SK-N-SH (cell line): ENCODE measurements at regions not wholly inside any gene's neighbourhood (a gene's known extent, or its start where the extent isn't known, plus 50 kb on each side); places are given as distances from the start of the nearest gene placed in this dataset.

Experiments
- EP300 ChIP-seq, 2 experiments: IDR thresholded peaks; 2 replicates each; pipeline versions ENCODE4 v1.4.0 to v1.6.1; 2012; ENCODE audit warnings: borderline replicate concordance in 1 of 2, low read depth in 1 of 2, low read length in 1 of 2
- POLR2AphosphoS5 ChIP-seq: IDR thresholded peaks from 2 replicates; pipeline ENCODE4 v1.6.1; 2012; ENCODE audit warnings: low read depth, low read length
- TF ChIP-seq, protein P1 (sequence below): fragments of 200-600 bp; sonication (generic); IDR thresholded peaks from 2 replicates; pipeline ENCODE4 v1.6.1; 2017; ENCODE audit warnings: antibody characterized with exemption, mild to moderate bottlenecking, moderate library complexity
- TF ChIP-seq, protein P2 (sequence below): IDR thresholded peaks from 2 replicates; pipeline ENCODE4 v1.6.1; 2012; ENCODE audit warnings: mild to moderate bottlenecking, low read depth, low read length, moderate library complexity

DNA sequence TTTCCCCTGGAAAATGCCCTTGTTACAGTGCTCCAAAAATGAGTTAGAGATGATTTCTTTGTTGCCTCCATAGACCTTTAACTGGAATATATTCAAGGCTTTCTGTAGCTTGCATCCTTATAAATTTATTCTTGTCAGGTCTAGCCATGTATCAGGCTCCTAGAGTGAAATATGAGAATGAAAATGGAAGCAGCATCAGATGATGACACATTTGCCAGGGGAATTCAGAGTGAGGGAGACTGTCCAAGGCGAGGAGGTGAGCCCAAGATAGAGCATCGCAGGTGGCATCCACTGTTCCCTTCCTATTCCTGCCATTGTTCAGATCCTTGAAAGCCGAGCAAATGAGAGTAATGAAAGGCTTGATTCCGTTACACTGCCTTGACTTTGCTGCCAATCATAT, 386.8 kb downstream of the SAMD5 start:
- TF ChIP-seq, protein P1, sequence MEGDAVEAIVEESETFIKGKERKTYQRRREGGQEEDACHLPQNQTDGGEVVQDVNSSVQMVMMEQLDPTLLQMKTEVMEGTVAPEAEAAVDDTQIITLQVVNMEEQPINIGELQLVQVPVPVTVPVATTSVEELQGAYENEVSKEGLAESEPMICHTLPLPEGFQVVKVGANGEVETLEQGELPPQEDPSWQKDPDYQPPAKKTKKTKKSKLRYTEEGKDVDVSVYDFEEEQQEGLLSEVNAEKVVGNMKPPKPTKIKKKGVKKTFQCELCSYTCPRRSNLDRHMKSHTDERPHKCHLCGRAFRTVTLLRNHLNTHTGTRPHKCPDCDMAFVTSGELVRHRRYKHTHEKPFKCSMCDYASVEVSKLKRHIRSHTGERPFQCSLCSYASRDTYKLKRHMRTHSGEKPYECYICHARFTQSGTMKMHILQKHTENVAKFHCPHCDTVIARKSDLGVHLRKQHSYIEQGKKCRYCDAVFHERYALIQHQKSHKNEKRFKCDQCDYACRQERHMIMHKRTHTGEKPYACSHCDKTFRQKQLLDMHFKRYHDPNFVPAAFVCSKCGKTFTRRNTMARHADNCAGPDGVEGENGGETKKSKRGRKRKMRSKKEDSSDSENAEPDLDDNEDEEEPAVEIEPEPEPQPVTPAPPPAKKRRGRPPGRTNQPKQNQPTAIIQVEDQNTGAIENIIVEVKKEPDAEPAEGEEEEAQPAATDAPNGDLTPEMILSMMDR: no peak
- TF ChIP-seq EP300 (IDR thresholded peaks at IDR 0.05; ENCODE audit: borderline replicate concordance in 1 of 2, low read depth in 1 of 2, low read length in 1 of 2): no peak
- TF ChIP-seq POLR2AphosphoS5: no peak
- TF ChIP-seq, protein P2, sequence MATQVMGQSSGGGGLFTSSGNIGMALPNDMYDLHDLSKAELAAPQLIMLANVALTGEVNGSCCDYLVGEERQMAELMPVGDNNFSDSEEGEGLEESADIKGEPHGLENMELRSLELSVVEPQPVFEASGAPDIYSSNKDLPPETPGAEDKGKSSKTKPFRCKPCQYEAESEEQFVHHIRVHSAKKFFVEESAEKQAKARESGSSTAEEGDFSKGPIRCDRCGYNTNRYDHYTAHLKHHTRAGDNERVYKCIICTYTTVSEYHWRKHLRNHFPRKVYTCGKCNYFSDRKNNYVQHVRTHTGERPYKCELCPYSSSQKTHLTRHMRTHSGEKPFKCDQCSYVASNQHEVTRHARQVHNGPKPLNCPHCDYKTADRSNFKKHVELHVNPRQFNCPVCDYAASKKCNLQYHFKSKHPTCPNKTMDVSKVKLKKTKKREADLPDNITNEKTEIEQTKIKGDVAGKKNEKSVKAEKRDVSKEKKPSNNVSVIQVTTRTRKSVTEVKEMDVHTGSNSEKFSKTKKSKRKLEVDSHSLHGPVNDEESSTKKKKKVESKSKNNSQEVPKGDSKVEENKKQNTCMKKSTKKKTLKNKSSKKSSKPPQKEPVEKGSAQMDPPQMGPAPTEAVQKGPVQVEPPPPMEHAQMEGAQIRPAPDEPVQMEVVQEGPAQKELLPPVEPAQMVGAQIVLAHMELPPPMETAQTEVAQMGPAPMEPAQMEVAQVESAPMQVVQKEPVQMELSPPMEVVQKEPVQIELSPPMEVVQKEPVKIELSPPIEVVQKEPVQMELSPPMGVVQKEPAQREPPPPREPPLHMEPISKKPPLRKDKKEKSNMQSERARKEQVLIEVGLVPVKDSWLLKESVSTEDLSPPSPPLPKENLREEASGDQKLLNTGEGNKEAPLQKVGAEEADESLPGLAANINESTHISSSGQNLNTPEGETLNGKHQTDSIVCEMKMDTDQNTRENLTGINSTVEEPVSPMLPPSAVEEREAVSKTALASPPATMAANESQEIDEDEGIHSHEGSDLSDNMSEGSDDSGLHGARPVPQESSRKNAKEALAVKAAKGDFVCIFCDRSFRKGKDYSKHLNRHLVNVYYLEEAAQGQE: no peak
